Stomach (tissue), 4 donors: ENCODE measurements at regions not wholly inside any gene's neighbourhood (a gene's known extent, or its start where the extent isn't known, plus 50 kb on each side); places are given as distances from the start of the nearest gene placed in this dataset.

ENCODE experiments used
- EP300 ChIP-seq: sonication (generic); formaldehyde crosslinking; IDR thresholded peaks from one replicate; pipeline ENCODE4 v1.6.1; 2017; ENCODE audit warnings: antibody characterized with exemption
- POLR2AphosphoS5 ChIP-seq, 3 donors: sonication (generic); formaldehyde crosslinking; IDR thresholded peaks; one replicate each; pipeline ENCODE4 v1.6.1; 2016; ENCODE audit warnings: antibody characterized with exemption in 3 of 3

DNA sequence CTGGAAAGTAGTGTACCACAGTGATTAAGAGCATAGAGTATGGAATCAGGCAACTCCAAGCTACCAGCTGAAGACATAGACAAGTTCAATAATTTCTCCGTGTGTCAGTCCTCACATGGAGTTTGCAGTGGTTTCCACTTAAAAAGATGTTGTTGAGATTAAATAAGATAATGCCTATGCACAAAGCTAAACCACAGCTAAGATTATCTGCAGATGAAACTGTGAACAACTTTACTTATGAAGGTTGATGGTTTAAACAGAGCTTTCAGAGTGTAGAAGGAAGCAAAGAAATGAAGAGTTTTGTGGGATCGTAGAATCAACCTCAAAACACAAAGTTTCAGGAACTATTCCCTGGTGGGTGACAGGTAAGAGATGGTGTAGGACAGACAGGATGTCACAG is 223.5 kb upstream of the IL12B start:
- TF ChIP-seq EP300 (no peak), POLR2AphosphoS5 (IDR thresholded peaks at IDR 0.05) (no peak)
